Tibial nerve (tissue), 4 donors: ENCODE measurements at regions not wholly inside any gene's neighbourhood (a gene's known extent, or its start where the extent isn't known, plus 50 kb on each side); places are given as distances from the start of the nearest gene placed in this dataset.

ENCODE experiments used
- DNase-seq, 2 donors: peaks; one replicate each; pipeline ENCODE4 v3.0.0-alpha.2; 2019; ENCODE audit warnings: low spot score in 2 of 2
- H3K27ac ChIP-seq, 4 donors: fragments of 200-600 bp; sonication (generic) in 3 of 4; one replicate each; pipeline ENCODE4 v1.5.1; 2017 to 2019; ENCODE audit warnings: mild to moderate bottlenecking in 1 of 4
- H3K27me3 ChIP-seq, 2 donors: fragments of 200-600 bp; sonication (generic) in 1 of 2; one replicate each; pipeline versions ENCODE4 v1.5.1 to v1.6.0; 2017 to 2019
- H3K36me3 ChIP-seq, 3 donors: fragments of 200-600 bp; sonication (generic); one replicate each; pipeline ENCODE4 v1.5.1; 2018 to 2019
- H3K4me1 ChIP-seq, 4 donors: fragments of 200-600 bp; sonication (generic) in 3 of 4; one replicate each; pipeline ENCODE4 v1.5.1; 2017 to 2019
- H3K4me3 ChIP-seq, 4 donors: fragments of 200-600 bp; sonication (generic) in 3 of 4; one replicate each; pipeline ENCODE4 v1.5.1; 2017 to 2019; ENCODE audit warnings: mild to moderate bottlenecking in 1 of 4, moderate library complexity in 1 of 4
- H3K9me3 ChIP-seq, 4 donors: fragments of 200-600 bp; sonication (generic) in 3 of 4; one replicate each; pipeline ENCODE4 v1.5.1; 2017 to 2019
- EP300 ChIP-seq, 2 donors: sonication (generic); formaldehyde crosslinking; IDR thresholded peaks; one replicate each; pipeline ENCODE4 v1.6.1; 2017; ENCODE audit warnings: antibody characterized with exemption in 2 of 2, mild to moderate bottlenecking in 1 of 2
- POLR2A ChIP-seq, 2 donors: fragments of 450-650 bp; IDR thresholded peaks; one replicate each; pipeline ENCODE4 v1.6.1; 2017; ENCODE audit warnings: antibody characterized with exemption in 2 of 2, mild to moderate bottlenecking in 2 of 2, moderate library complexity in 2 of 2
- WGBS, 2 donors: methylation state at CpG; one replicate each; pipeline ENCODE4 v1.1.5; 2018; 5-methylcytosine and 5-hydroxymethylcytosine counted together
- TF ChIP-seq, protein P1 (sequence below), 5 experiments: fragments of 200-600 bp in 3 of 5; fragments of 450-650 bp in 2 of 5; sonication (generic) in 3 of 5; IDR thresholded peaks; one replicate each; pipeline ENCODE4 v1.5.1; 2016 to 2019; ENCODE audit warnings: antibody characterized with exemption in 5 of 5, mild to moderate bottlenecking in 3 of 5, moderate library complexity in 2 of 5

DNA sequence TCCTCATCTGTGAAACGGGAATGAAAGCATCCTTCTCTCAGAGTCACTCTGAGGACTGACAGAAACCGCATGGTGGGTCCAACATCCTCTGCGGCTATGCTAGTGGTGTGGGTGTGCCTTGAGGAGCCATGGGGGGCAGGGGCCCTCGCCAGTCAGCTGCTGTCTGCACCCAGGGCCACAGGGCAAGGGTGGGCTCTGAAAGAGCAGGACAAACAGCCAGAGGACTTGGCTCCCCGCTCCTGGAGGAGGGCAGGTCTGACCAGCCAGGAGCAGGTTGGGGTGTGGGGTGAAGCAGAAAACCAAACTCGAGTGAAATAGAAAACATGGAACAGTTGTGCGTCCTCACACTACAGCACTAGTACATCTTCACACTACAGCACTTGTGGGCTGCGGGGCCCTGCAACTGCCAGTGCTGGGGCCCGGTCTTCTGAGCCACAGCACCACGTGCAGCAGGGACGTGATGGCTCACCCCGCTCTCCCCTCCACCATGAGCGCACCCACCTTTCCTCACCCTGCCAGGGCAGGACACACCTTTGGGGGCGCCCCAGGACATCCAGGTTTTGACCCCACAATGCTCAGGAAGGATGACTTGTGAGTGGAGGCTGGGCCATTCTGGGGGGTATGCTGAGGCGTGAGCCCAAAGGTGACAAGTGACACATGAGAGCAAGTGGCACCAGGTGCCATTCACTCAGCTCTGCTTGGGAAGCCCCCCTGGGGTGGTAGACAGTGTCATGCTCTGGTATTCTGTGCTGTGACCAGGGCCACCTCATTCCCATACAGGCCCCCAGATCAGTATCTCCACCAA lies 96.1 kb upstream of the RET start:
- 82 to 88% methylated on average over 15 of the region's 15 CpGs for WGBS, 2 donors
- no peaks in the 10 kb centered on the region for H3K9me3 ChIP-seq
- DNase-seq = no peak
- H3K4me3 ChIP-seq = no peak overlapping the region
- H3K36me3 ChIP-seq = no peaks in the 10 kb centered on the region
- H3K27ac ChIP-seq = no peak overlapping the region
- TF ChIP-seq EP300 (IDR thresholded peaks at IDR 0.05) (no peak), POLR2A (IDR thresholded peaks at IDR 0.05) (no peak)
- TF ChIP-seq, protein P1, sequence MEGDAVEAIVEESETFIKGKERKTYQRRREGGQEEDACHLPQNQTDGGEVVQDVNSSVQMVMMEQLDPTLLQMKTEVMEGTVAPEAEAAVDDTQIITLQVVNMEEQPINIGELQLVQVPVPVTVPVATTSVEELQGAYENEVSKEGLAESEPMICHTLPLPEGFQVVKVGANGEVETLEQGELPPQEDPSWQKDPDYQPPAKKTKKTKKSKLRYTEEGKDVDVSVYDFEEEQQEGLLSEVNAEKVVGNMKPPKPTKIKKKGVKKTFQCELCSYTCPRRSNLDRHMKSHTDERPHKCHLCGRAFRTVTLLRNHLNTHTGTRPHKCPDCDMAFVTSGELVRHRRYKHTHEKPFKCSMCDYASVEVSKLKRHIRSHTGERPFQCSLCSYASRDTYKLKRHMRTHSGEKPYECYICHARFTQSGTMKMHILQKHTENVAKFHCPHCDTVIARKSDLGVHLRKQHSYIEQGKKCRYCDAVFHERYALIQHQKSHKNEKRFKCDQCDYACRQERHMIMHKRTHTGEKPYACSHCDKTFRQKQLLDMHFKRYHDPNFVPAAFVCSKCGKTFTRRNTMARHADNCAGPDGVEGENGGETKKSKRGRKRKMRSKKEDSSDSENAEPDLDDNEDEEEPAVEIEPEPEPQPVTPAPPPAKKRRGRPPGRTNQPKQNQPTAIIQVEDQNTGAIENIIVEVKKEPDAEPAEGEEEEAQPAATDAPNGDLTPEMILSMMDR (IDR thresholded peaks at IDR 0.05) = no peak
- H3K27me3 ChIP-seq = no peaks in the 10 kb centered on the region
- no peaks in the 10 kb centered on the region for H3K4me1 ChIP-seq

DNA sequence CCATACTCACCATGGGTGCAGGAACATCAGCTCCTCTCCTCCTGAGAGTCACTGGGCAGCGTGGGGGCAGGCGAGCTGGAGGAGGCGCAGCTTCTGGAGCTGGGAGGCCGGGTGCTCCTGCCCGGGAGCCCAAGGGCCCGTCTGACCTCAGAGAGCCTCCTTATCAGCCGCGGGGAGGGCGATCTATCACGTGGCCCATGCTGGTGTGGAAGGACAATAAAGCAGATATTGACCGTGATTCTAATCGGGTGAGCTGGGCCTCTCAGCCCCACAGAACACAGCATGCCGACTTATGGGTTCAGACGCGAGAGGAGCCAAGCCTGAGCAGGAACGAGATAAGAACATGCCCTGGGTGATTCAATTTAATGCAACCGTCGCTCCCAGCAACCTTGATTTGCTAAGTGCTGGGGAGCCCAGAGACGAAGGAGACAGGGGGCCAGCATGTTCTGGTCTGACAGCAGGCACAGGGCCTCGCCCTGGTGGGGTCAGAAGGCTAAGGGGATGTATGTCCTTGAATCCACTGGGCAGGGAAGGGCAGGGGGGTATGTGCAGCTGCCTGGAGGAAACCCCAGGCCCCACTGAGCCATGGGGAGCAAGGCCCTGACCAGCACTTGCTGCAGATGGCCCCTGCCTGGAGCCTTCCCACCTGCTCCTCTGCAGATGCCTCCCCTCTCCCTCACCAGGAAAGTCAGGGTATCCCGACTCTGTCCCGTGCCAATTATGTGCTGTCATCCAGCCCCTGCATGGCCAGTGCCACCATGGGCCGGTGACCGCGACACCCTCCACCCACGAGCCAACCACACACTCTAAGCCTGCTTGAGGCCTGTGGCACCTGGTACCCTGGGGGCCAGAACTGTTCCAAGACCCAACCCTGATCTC lies 95.3 kb upstream of the RET start:
- DNase-seq = no peak
- Histone ChIP-seq H3K9me3 (peaks cover 0 to 7% (median 0%) of the 10 kb centered on the region in 4 donors), H3K36me3 (no peaks in the 10 kb centered on the region), H3K27me3 (no peaks in the 10 kb centered on the region), H3K4me3 (no peak overlapping the region), H3K27ac (no peak overlapping the region), H3K4me1 (no peaks in the 10 kb centered on the region)
- TF ChIP-seq, protein P1 (IDR thresholded peaks at IDR 0.05) = no peak
- TF ChIP-seq POLR2A (IDR thresholded peaks at IDR 0.05) = no peak
- TF ChIP-seq EP300 (IDR thresholded peaks at IDR 0.05) = no peak
- WGBS, 2 donors = 86 to 87% methylated on average over 25 to 26 of the region's 26 CpGs

GRCh38 chr10:42982891-42983506 lies 93.9 kb upstream of the RET start:
- no peaks in the 10 kb centered on the region for H3K36me3 ChIP-seq
- WGBS, 2 donors = 72 to 73% methylated on average over 12 of the region's 12 CpGs

GRCh38 chr10:42983591-42983990 lies 93.3 kb upstream of the RET start:
- TF ChIP-seq, protein P1 (IDR thresholded peaks at IDR 0.05) = no peak
- DNase-seq = no peak
- Histone ChIP-seq H3K27ac (no peak overlapping the region), H3K4me1 (no peaks in the 10 kb centered on the region), H3K27me3 (no peaks in the 10 kb centered on the region), H3K4me3 (no peak overlapping the region), H3K36me3 (no peaks in the 10 kb centered on the region), H3K9me3 (peaks cover 0 to 7% (median 0%) of the 10 kb centered on the region in 4 donors)
- 67 to 80% methylated on average over 3 to 5 of the region's 6 CpGs for WGBS, 2 donors

More at GRCh38 chr10:42982891-42983506, 93.9 kb upstream of the RET start:
- H3K27me3 ChIP-seq = no peaks in the 10 kb centered on the region
- no peaks in the 10 kb centered on the region for H3K4me1 ChIP-seq
- H3K27ac ChIP-seq = no peak overlapping the region
- TF ChIP-seq POLR2A (IDR thresholded peaks at IDR 0.05) = no peak
- TF ChIP-seq EP300 (IDR thresholded peaks at IDR 0.05) = no peak
- TF ChIP-seq, protein P1 (IDR thresholded peaks at IDR 0.05) = no peak
- no peak overlapping the region for H3K4me3 ChIP-seq
- H3K9me3 ChIP-seq = peaks cover 0 to 7% (median 0%) of the 10 kb centered on the region in 4 donors
- no peak for DNase-seq
